ENCODE measurements at regions not wholly inside any gene's neighbourhood (a gene's known extent, or its start where the extent isn't known, plus 50 kb on each side); places are given as distances from the start of the nearest gene placed in this dataset.

DNA sequence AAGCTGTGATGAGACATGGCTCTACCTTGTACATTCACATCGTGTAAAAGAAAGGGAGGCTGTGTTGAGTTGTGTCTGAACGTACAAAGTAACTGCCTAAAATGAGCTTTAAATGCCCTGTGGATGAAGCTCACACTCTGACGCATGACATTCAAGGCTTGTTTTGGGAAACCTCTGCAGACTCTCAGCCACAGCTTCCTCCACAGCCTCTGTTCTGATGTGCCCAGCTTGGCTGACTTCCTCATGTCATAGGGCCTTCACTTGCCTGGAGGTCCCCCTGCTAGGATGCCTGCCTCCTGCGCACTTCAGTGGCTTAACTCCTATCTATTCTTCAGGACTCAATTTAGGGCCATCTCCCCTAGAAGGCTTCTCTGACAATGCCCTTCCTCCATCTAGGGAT lies 230.0 kb upstream of the HABP2 start:
- no peak for TF ChIP-seq CTCF (IDR thresholded peaks at IDR 0.05; ENCODE audit: unreplicated experiment)
- Mint-ChIP-seq H3K27me3 (ENCODE audit: insufficient read depth, unreplicated experiment) (no peaks in the 10 kb centered on the region), H3K4me1 (ENCODE audit: insufficient read depth, unreplicated experiment) (peaks cover 6% of the 10 kb centered on the region), H3K9me3 (ENCODE audit: unreplicated experiment) (no peaks in the 10 kb centered on the region), H3K27ac (ENCODE audit: low read depth, unreplicated experiment) (no peak overlapping the region), H3K36me3 (ENCODE audit: insufficient read depth, unreplicated experiment) (peaks cover 5% of the 10 kb centered on the region), H3K4me3 (ENCODE audit: unreplicated experiment) (no peak overlapping the region)
- POLR2A ChIA-PET: interaction anchor here (0.7 kb wide), 1 partner anchor 21 kb away, joined by 3 read pairs; no protein-coding TSS in a partner anchor
- no TSS peak for BruUV-seq (replicated peaks)
- intact Hi-C loops (cut with micrococcal nuclease): no loop called here
- CTCF ChIA-PET: interaction anchor here (0.5 kb wide), 1 partner anchor 47 kb away, joined by 3 read pairs; no protein-coding TSS in a partner anchor
- no peak for DNase-seq (ENCODE audit: unreplicated experiment)

GRCh38 chr10:113323985-113324384 lies 228.9 kb upstream of the HABP2 start:
- no peak overlapping the region for H3K27ac Mint-ChIP-seq (ENCODE audit: low read depth, unreplicated experiment)
- TF ChIP-seq CTCF (IDR thresholded peaks at IDR 0.05; ENCODE audit: unreplicated experiment): no peak
- no peaks in the 10 kb centered on the region for H3K36me3 Mint-ChIP-seq (ENCODE audit: insufficient read depth, unreplicated experiment)
- no peaks in the 10 kb centered on the region for H3K27me3 Mint-ChIP-seq (ENCODE audit: insufficient read depth, unreplicated experiment)
- no peak overlapping the region for H3K4me3 Mint-ChIP-seq (ENCODE audit: unreplicated experiment)
- H3K4me1 Mint-ChIP-seq (ENCODE audit: insufficient read depth, unreplicated experiment): peaks cover 6% of the 10 kb centered on the region
- H3K9me3 Mint-ChIP-seq (ENCODE audit: unreplicated experiment): no peaks in the 10 kb centered on the region
- intact Hi-C loops (cut with micrococcal nuclease): no loop called here
- DNase-seq (ENCODE audit: unreplicated experiment): no peak
- BruUV-seq (replicated peaks): no TSS peak
- CTCF ChIA-PET: no interaction called here
- POLR2A ChIA-PET: no interaction called here

DNA sequence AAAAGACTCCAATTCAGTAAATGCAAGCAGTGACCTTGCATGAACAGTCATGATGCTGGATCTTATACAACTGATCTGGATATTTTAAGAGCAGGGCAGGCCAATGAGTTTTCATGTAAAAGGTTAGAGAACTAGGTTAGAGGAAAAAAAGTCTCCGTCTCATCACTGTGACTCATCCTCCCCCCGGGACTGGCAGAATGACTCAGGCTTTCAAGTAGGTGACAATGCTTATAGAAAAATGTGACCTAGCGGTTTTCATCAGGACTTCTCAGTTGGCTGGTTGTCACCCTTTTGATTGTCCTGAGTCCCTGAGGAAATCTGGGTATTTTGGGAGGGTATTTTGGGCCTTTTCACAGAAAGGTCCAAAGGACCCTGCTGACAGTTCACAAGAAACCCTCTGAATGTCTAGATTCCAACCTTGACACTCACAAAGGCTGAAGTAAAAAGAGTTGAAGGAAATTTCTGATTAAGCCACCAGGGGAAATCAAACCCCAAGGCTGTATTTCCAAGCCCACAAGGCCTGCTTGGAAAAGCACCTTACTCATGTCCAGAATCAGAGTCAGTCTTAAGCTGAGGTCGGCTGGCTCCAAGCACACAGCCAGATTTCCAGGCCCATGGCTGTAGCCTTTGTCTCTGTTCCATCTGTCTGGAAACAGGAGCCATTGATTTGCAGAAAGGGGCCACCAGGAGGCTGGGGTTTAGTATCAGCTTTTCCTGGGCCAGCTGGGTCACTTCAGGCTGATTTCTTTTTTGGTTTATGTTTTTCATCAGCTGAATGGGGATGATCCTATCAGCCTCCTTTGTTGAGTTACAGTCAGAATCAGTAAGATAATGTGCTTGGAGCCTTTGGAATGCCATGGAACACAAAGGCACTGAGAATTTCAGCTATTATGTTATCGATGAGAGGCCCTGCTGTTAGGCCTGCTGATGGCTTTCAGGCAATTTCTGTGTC lies 226.4 kb upstream of the HABP2 start:
- H3K9me3 Mint-ChIP-seq (ENCODE audit: unreplicated experiment): no peaks in the 10 kb centered on the region
- DNase-seq (ENCODE audit: unreplicated experiment): peak; percentile 80
- H3K4me1 Mint-ChIP-seq (ENCODE audit: insufficient read depth, unreplicated experiment): peaks cover 6% of the 10 kb centered on the region
- no peak overlapping the region for H3K27ac Mint-ChIP-seq (ENCODE audit: low read depth, unreplicated experiment)
- POLR2A ChIA-PET: no interaction called here
- TF ChIP-seq CTCF (IDR thresholded peaks at IDR 0.05; ENCODE audit: unreplicated experiment): no peak
- intact Hi-C loops (cut with micrococcal nuclease): no loop called here
- no TSS peak for BruUV-seq (replicated peaks)
- CTCF ChIA-PET: interaction anchor here (0.6 kb wide), 2 partner anchors 742 to 759 kb away, joined by 3 read pairs; no protein-coding TSS in a partner anchor
- H3K27me3 Mint-ChIP-seq (ENCODE audit: insufficient read depth, unreplicated experiment): no peaks in the 10 kb centered on the region
- H3K36me3 Mint-ChIP-seq (ENCODE audit: insufficient read depth, unreplicated experiment): no peaks in the 10 kb centered on the region
- H3K4me3 Mint-ChIP-seq (ENCODE audit: unreplicated experiment): no peak overlapping the region

- CTCF ChIA-PET: interaction anchor here (0.8 kb wide), 1 partner anchor 11 kb away, joined by 4 read pairs; no protein-coding TSS in a partner anchor
- TF ChIP-seq CTCF (IDR thresholded peaks at IDR 0.05; ENCODE audit: unreplicated experiment): no peak
- no TSS peak for BruUV-seq (replicated peaks)
- Mint-ChIP-seq H3K27ac (ENCODE audit: low read depth, unreplicated experiment) (no peak overlapping the region), H3K4me3 (ENCODE audit: unreplicated experiment) (no peak overlapping the region), H3K9me3 (ENCODE audit: unreplicated experiment) (peaks cover 2% of the 10 kb centered on the region), H3K36me3 (ENCODE audit: insufficient read depth, unreplicated experiment) (no peaks in the 10 kb centered on the region), H3K27me3 (ENCODE audit: insufficient read depth, unreplicated experiment) (no peaks in the 10 kb centered on the region), H3K4me1 (ENCODE audit: insufficient read depth, unreplicated experiment) (peaks cover 6% of the 10 kb centered on the region)
- intact Hi-C loops (cut with micrococcal nuclease): no loop called here
- POLR2A ChIA-PET: interaction anchor here (0.7 kb wide), 1 partner anchor 25 kb away, joined by 3 read pairs; no protein-coding TSS in a partner anchor
- peak; percentile 60 for DNase-seq (ENCODE audit: unreplicated experiment)
Measured at GRCh38 chr10:113329121-113329596, 223.7 kb upstream of the HABP2 start.
